ENCODE measurements at regions not wholly inside any gene's neighbourhood (a gene's known extent, or its start where the extent isn't known, plus 50 kb on each side); places are given as distances from the start of the nearest gene placed in this dataset.

DNA sequence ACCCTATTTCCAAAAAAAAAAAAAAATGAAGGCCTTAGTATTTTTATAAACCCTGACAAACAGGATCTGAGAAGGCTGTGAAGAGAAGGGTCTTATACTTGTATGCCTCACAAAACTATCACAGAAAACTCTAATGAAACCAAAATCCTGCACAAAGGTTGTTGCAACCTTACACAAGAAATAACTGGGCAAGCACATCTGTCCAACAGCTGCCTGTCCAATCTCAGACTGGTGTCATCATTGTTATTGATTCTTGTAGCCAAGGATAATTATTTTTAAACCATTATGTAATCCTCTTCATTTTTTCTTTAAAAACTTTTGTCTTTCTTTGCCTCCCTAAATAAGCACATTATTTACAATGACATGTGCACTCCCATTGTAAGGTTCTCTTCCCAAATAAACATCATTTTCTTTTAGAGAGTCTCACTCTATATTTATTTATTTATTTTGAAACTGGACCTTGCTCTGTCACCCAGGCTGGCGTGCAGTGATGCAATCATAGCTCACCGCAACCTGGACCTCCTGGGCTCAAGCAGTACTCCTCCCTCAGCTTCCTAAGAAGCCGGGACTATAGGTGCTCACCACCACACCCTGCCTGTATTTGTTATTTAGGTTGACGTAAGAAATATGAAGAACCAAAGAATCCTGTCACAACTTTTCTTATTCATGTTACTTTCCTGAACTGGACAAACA lies 697.1 kb downstream of the DOK5 start:
- no peak for DNase-seq (ENCODE audit: low read depth in 1 of 2, low spot score in 1 of 2)
- H3K27me3 ChIP-seq, result no peaks in the 10 kb centered on the region
- H3K4me1 ChIP-seq (ENCODE audit: low read depth), result peaks cover 16% of the 10 kb centered on the region
- no peak overlapping the region for H3K4me3 ChIP-seq
- TF ChIP-seq, protein P1, sequence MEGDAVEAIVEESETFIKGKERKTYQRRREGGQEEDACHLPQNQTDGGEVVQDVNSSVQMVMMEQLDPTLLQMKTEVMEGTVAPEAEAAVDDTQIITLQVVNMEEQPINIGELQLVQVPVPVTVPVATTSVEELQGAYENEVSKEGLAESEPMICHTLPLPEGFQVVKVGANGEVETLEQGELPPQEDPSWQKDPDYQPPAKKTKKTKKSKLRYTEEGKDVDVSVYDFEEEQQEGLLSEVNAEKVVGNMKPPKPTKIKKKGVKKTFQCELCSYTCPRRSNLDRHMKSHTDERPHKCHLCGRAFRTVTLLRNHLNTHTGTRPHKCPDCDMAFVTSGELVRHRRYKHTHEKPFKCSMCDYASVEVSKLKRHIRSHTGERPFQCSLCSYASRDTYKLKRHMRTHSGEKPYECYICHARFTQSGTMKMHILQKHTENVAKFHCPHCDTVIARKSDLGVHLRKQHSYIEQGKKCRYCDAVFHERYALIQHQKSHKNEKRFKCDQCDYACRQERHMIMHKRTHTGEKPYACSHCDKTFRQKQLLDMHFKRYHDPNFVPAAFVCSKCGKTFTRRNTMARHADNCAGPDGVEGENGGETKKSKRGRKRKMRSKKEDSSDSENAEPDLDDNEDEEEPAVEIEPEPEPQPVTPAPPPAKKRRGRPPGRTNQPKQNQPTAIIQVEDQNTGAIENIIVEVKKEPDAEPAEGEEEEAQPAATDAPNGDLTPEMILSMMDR (IDR thresholded peaks at IDR 0.05; ENCODE audit: low read depth, low read length), result no peak
- H3K27ac ChIP-seq, result no peak overlapping the region
- H3K9me3 ChIP-seq (ENCODE audit: low read depth), result no peaks in the 10 kb centered on the region
- no peaks in the 10 kb centered on the region for H3K36me3 ChIP-seq

DNA sequence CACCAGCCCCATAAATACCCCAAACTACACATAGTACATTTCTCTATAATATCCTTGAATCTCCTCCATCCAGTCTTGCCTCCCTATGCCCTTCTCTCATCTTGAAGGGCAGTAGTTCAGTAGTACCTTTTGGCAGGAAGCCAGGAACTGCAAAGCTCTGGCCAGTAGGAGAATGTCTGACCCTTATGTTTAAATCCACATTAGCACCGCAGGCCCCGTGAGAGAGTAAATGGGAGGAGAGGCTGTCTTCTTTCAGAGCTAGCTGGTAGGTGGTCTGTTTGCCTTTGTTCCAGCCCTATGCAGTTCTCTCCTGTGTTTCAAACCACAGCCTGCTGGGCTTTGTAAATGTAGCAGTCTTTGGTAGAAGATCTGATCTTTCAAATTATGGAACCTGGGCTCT lies 690.7 kb downstream of the DOK5 start:
- DNase-seq (ENCODE audit: low read depth in 1 of 2, low spot score in 1 of 2), result peak in 1 of 2 donors; percentile 78
- no peak overlapping the region for H3K27ac ChIP-seq
- TF ChIP-seq, protein P1 (IDR thresholded peaks at IDR 0.05; ENCODE audit: low read depth, low read length), result no peak

GRCh38 chr20:55160996-55161395 lies 685.6 kb downstream of the DOK5 start:
- TF ChIP-seq, protein P1 (IDR thresholded peaks at IDR 0.05; ENCODE audit: low read depth, low read length), result no peak
- Histone ChIP-seq H3K4me3 (no peak overlapping the region), H3K36me3 (no peaks in the 10 kb centered on the region), H3K27ac (no peak overlapping the region), H3K27me3 (no peaks in the 10 kb centered on the region), H3K9me3 (ENCODE audit: low read depth) (no peaks in the 10 kb centered on the region), H3K4me1 (ENCODE audit: low read depth) (no peaks in the 10 kb centered on the region)
- DNase-seq (ENCODE audit: low read depth in 1 of 2, low spot score in 1 of 2), result no peak

More for the DNA sequence above, 690.7 kb downstream of the DOK5 start:
- peaks cover 5% of the 10 kb centered on the region for H3K4me1 ChIP-seq (ENCODE audit: low read depth)
- H3K4me3 ChIP-seq, result no peak overlapping the region
- no peaks in the 10 kb centered on the region for H3K9me3 ChIP-seq (ENCODE audit: low read depth)
- no peaks in the 10 kb centered on the region for H3K36me3 ChIP-seq
- no peaks in the 10 kb centered on the region for H3K27me3 ChIP-seq

- H3K9me3 ChIP-seq (ENCODE audit: low read depth), result no peaks in the 10 kb centered on the region
- no peak overlapping the region for H3K4me3 ChIP-seq
- H3K27me3 ChIP-seq, result no peaks in the 10 kb centered on the region
- H3K27ac ChIP-seq, result no peak overlapping the region
- no peaks in the 10 kb centered on the region for H3K4me1 ChIP-seq (ENCODE audit: low read depth)
- H3K36me3 ChIP-seq, result no peaks in the 10 kb centered on the region
- no peak for DNase-seq (ENCODE audit: low read depth in 1 of 2, low spot score in 1 of 2)
- TF ChIP-seq, protein P1 (IDR thresholded peaks at IDR 0.05; ENCODE audit: low read depth, low read length), result no peak
These were observed 684.6 kb downstream of the DOK5 start for GRCh38 chr20:55160037-55160436.

DNA sequence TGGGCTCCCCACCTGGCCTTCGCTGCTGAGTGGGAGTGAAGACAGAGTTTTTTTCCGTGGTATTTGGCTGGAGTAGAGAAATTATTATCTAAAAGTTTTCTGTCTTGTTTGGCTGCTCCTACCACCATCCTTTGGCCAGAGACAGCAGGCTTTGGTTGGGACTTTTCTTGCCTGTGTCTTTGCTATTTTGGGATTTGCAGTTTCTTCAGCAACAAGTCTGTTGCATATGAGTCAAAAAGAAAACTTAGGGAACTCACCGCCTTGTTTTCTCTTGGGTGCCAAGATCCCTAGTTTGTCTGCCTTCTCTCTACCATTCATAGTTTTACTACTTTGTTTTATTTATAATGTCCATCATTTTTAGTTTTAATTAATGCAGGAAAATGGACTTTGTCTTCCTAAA lies 683.8 kb downstream of the DOK5 start:
- Histone ChIP-seq H3K36me3 (no peaks in the 10 kb centered on the region), H3K27me3 (no peaks in the 10 kb centered on the region), H3K4me3 (no peak overlapping the region), H3K4me1 (ENCODE audit: low read depth) (no peaks in the 10 kb centered on the region), H3K27ac (no peak overlapping the region), H3K9me3 (ENCODE audit: low read depth) (no peaks in the 10 kb centered on the region)
- no peak for DNase-seq (ENCODE audit: low read depth in 1 of 2, low spot score in 1 of 2)
- TF ChIP-seq, protein P1 (IDR thresholded peaks at IDR 0.05; ENCODE audit: low read depth, low read length), result no peak
